K562 (cell line): ENCODE measurements at regions not wholly inside any gene's neighbourhood (a gene's known extent, or its start where the extent isn't known, plus 50 kb on each side); places are given as distances from the start of the nearest gene placed in this dataset.

ENCODE experiments used
- ATAC-seq: fragments of 200-7000 bp; cut with Tn5 transposase; 3 replicates; pipeline ENCODE4 v1.9.1; 2020; ENCODE audit warnings: moderate library complexity
- BruUV-seq: library from RNA; stranded (reverse); fragments of 400-500 nt; replicated peaks from 2 replicates; lab custom pipeline; 2021; lab: Mats Ljungman, UMichigan
- CTCF ChIA-PET: fragments of 300-600 bp; formaldehyde crosslinking; extraction: SDS; loops from one replicate; lab custom pipeline; 2021; ENCODE audit warnings: low intra/inter-chr PET ratio; lab: Yijun Ruan, JAX
- POLR2A ChIA-PET: fragments of 300-600, 350-650 bp; sonication (Branson Sonifier 250); formaldehyde crosslinking; extraction: SDS; loops from one replicate; lab custom pipeline; 2021; ENCODE audit warnings: antibody characterized with exemption, inconsistent platforms; lab: Yijun Ruan, JAX
- DNase-seq, 4 experiments: peaks; one replicate each; pipeline versions ENCODE4 v3.0.0 to v3.0.0-alpha.2; 2011 to 2018; ENCODE audit warnings: low spot score in 3 of 4, mixed read lengths in 3 of 4; ENCODE audit errors: extremely low read depth in 1 of 4
- FAIRE-seq: peaks from 2 replicates; lab custom pipeline; 2011; peaks lifted over from hg19 to GRCh38; lab: Jason Lieb, UNC
- H2AFZ ChIP-seq: 2 replicates; pipeline ENCODE4 v1.6.0; 2011; ENCODE audit warnings: low read depth, low read length, control low read depth, inconsistent platforms
- H3K27ac ChIP-seq: fragments of 200-600 bp; 3 replicates; pipeline ENCODE4 v1.8.0; 2011; ENCODE audit warnings: low read depth, mild to moderate bottlenecking, control low read depth, inconsistent platforms, low read length, moderate library complexity, mixed read lengths; ENCODE audit errors: extremely low read depth
- H3K27me3 ChIP-seq, 2 experiments: fragments of 300-600 bp in 1 of 2; 2 replicates in 1 of 2; 3 replicates in 1 of 2; pipeline versions ENCODE4 v1.6.0 to v1.8.0; 2011; ENCODE audit warnings: inconsistent platforms in 2 of 2, low read length in 2 of 2, mild to moderate bottlenecking in 1 of 2, mixed read lengths in 1 of 2, moderate library complexity in 1 of 2; ENCODE audit not compliant: control insufficient read depth in 2 of 2, insufficient read depth in 2 of 2
- H3K36me3 ChIP-seq: fragments of 300-600 bp; 3 replicates; pipeline ENCODE4 v1.8.0; 2011; ENCODE audit warnings: mild to moderate bottlenecking, low read length, inconsistent platforms; ENCODE audit not compliant: control insufficient read depth, insufficient read depth
- H3K4me1 ChIP-seq, 2 experiments: fragments of 200-600 bp in 1 of 2; replicated peaks in 1 of 2; 2 replicates in 1 of 2; 3 replicates in 1 of 2; pipeline versions ENCODE4 v1.5.1 to v1.8.0; 2011; ENCODE audit warnings: inconsistent platforms in 2 of 2, low read length in 2 of 2, mild to moderate bottlenecking in 1 of 2, mixed read lengths in 1 of 2, moderate library complexity in 1 of 2; ENCODE audit not compliant: control insufficient read depth in 2 of 2, insufficient read depth in 2 of 2
- H3K4me2 ChIP-seq: 2 replicates; pipeline ENCODE4 v1.6.1; 2011; ENCODE audit warnings: low read length, control low read depth, inconsistent platforms, mixed read lengths; ENCODE audit not compliant: insufficient read depth
- H3K4me3 ChIP-seq: fragments of 200-600 bp; sonication (generic), shearing (Covaris generic); 2 replicates; pipeline ENCODE4 v1.5.1; 2016; ENCODE audit warnings: control low read depth, inconsistent platforms
- H3K79me2 ChIP-seq: fragments of 200-600 bp; 3 replicates; pipeline ENCODE4 v1.8.0; 2011; ENCODE audit warnings: low read length, inconsistent platforms; ENCODE audit not compliant: control insufficient read depth, insufficient read depth
- H3K9ac ChIP-seq, 2 experiments: 2 replicates each; pipeline versions ENCODE4 v1.6.0 to v1.6.1; 2011; ENCODE audit warnings: low read depth in 2 of 2, low read length in 2 of 2, control low read depth in 1 of 2, inconsistent platforms in 1 of 2, mild to moderate bottlenecking in 1 of 2, mixed read lengths in 1 of 2; ENCODE audit not compliant: insufficient read depth in 1 of 2
- H3K9me1 ChIP-seq: one replicate; pipeline ENCODE4 v1.6.0; 2011; ENCODE audit warnings: inconsistent platforms, mild to moderate bottlenecking, low read length, moderate library complexity; ENCODE audit not compliant: control insufficient read depth, insufficient read depth
- H3K9me3 ChIP-seq: replicated peaks from 2 replicates; pipeline ENCODE4 v1.5.1; 2011; ENCODE audit warnings: low read depth, low read length, inconsistent platforms; ENCODE audit not compliant: control insufficient read depth, insufficient read depth
- H4K20me1 ChIP-seq: replicated peaks from 2 replicates; pipeline ENCODE4 v1.6.1; 2011; ENCODE audit warnings: low read length, inconsistent platforms, mixed read lengths; ENCODE audit not compliant: control insufficient read depth, insufficient read depth
- ARID2 ChIP-seq: fragments of 450-650 bp; IDR thresholded peaks from 2 replicates; pipeline ENCODE4 v1.6.1; 2017; ENCODE audit warnings: antibody characterized with exemption, mild to moderate bottlenecking
- CEBPB ChIP-seq: fragments of 450-650 bp; IDR thresholded peaks from 2 replicates; pipeline ENCODE4 v1.6.1; 2016; ENCODE audit warnings: missing genetic modification characterization, missing compliant biosample characterization
- CEBPG ChIP-seq, 3 experiments: fragments of 200-800 bp in 1 of 3; sonication (Bioruptor generic) in 1 of 3; sonication (generic) in 1 of 3; formaldehyde crosslinking in 1 of 3; IDR thresholded peaks in 2 of 3; conservative IDR thresholded peaks in 1 of 3; 2 replicates each; pipeline versions ENCODE4 v1.6.1 to v1.8.0; 2016 to 2022; ENCODE audit warnings: missing compliant biosample characterization in 2 of 3, missing genetic modification characterization in 2 of 3, mild to moderate bottlenecking in 1 of 3, missing genetic modification reagents in 1 of 3
- DDX20 ChIP-seq: fragments of 450-650 bp; IDR thresholded peaks from 2 replicates; pipeline ENCODE4 v1.6.1; 2016; ENCODE audit warnings: missing genetic modification characterization, low read depth, mild to moderate bottlenecking, missing compliant biosample characterization, moderate library complexity
- FOXJ3 ChIP-seq: sonication (generic); formaldehyde crosslinking; IDR thresholded peaks from 2 replicates; pipeline ENCODE4 v1.4.0; 2020; ENCODE audit warnings: mild to moderate bottlenecking, missing genetic modification reagents
- NFIX ChIP-seq: fragments of 250-450 bp; sonication (Bioruptor Pico); IDR thresholded peaks from 2 replicates; pipeline ENCODE4 v1.4.0; 2020; ENCODE audit warnings: low read depth, mild to moderate bottlenecking, moderate library complexity
- NR2C2 ChIP-seq, 2 experiments: fragments of 200-800 bp in 1 of 2; sonication (Bioruptor generic) in 1 of 2; sonication (generic) in 1 of 2; formaldehyde crosslinking in 1 of 2; IDR thresholded peaks; 2 replicates each; pipeline versions ENCODE4 v1.6.1 to v1.8.0; 2016 to 2022; ENCODE audit warnings: mild to moderate bottlenecking in 1 of 2, missing compliant biosample characterization in 1 of 2, missing genetic modification characterization in 1 of 2, missing genetic modification reagents in 1 of 2
- PHB ChIP-seq: fragments of 250-450 bp; sonication (Bioruptor Pico); IDR thresholded peaks from 2 replicates; pipeline ENCODE4 v1.5.0; 2021
- SIRT6 ChIP-seq: IDR thresholded peaks from one replicate; pipeline ENCODE4 v1.6.1; 2012; ENCODE audit warnings: low read depth, mild to moderate bottlenecking, control low read depth, inconsistent platforms, low read length, moderate library complexity
- SMARCB1 ChIP-seq: IDR thresholded peaks from 2 replicates; pipeline ENCODE4 v1.6.1; 2011; ENCODE audit warnings: improper control_type of control experiment, low read depth; ENCODE audit not compliant: insufficient read length
- TEAD4 ChIP-seq, 2 experiments: sonication (generic) in 1 of 2; formaldehyde crosslinking in 1 of 2; IDR thresholded peaks; 2 replicates each; pipeline versions ENCODE4 v1.6.1 to v1.8.0; 2012 to 2022; ENCODE audit warnings: borderline replicate concordance in 1 of 2, inconsistent platforms in 1 of 2, low read length in 1 of 2, mild to moderate bottlenecking in 1 of 2, missing genetic modification reagents in 1 of 2
- ZNF274 ChIP-seq: IDR thresholded peaks from 2 replicates; pipeline ENCODE4 v1.6.1; 2011; ENCODE audit warnings: low read depth, mild to moderate bottlenecking, low read length, moderate library complexity, borderline replicate concordance
- ZNF707 ChIP-seq: fragments of 250-450 bp; sonication (Bioruptor Pico); conservative IDR thresholded peaks from 2 replicates; pipeline ENCODE4 v1.8.0; 2022; ENCODE audit warnings: inconsistent platforms, mild to moderate bottlenecking, moderate library complexity
- WGBS: fragments of 100-300 bp; shearing (Covaris generic); methylation state at CpG from one replicate; pipeline ENCODE4 v1.1.6; 2016; ENCODE audit warnings: low coverage, mixed read lengths; ENCODE audit not compliant: insufficient coverage; ENCODE audit errors: missing lambda C conversion rate; 5-methylcytosine and 5-hydroxymethylcytosine counted together
- in situ Hi-C: fragments of 300-500 bp; cut with MboI; formaldehyde crosslinking; loops from 4 replicates; pipeline ENCODE4 v1.15.0; 2018; ENCODE audit warnings: inconsistent platforms, mixed read lengths
- intact Hi-C: fragments of 100-400 bp; cut with micrococcal nuclease; formaldehyde crosslinking; loops from 2 replicates; pipeline ENCODE4 v1.14.2; 2022
- TF ChIP-seq, protein P1 (sequence below): fragments of 450-650 bp; IDR thresholded peaks from 2 replicates; pipeline ENCODE4 v1.6.1; 2016; ENCODE audit warnings: low read depth, mild to moderate bottlenecking, moderate library complexity

DNA sequence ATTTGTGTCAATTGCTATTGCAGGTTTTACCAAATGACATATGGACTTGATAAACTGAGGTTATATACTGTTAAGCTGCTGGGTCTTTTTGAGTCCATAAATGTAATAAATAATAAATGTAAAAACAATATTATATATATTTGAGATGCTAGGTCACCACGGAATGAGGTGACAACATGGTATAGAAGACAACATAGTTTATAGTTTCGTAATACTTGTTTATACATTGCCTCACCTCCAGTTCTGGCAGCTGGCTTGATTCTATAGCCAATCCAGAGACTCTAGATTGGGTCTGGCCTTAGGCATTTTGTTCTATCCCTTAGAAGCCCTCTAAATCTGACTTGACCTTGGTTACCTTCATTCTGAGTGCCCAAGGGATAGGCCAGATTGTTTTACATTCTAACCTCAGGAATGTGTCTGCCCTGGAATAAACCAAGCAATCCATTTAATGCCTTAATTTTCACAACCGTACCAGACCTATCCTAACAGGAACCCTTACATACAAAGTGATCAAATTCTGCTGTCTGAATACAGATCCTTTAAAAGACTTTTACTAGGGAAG, 61.5 kb upstream of the STXBP5 start:
- CTCF ChIA-PET, result no interaction called here
- WGBS, result 65% methylated on average over 3 of the region's 3 CpGs
- TF ChIP-seq CEBPG (CRISPR knock-in tag; IDR thresholded peaks at IDR 0.05) (no peak), CEBPG (tag; conservative IDR thresholded peaks at IDR 0.05 in 1 of 2, IDR thresholded peaks at IDR 0.05 in 1 of 2) (peak; percentile 52 to 63), CEBPB (tag) (peak; percentile 85), ZNF274 (no peak), ARID2 (no peak)
- TF ChIP-seq, all 486 proteins: peak for 2
- Histone ChIP-seq H3K9me3 (no peaks in the 10 kb centered on the region), H3K79me2 (no peaks in the 10 kb centered on the region), H3K27me3 (no peaks in the 10 kb centered on the region), H2AFZ (no peak overlapping the region), H3K4me3 (no peak overlapping the region), H3K27ac (no peak overlapping the region), H4K20me1 (no peaks in the 10 kb centered on the region), H3K4me1 (peaks cover 0 to 10% of the 10 kb centered on the region in 2 experiments; a peak in 1 of 5 replicates), H3K9me1 (no peaks in the 10 kb centered on the region), H3K9ac (no peak overlapping the region), H3K4me2 (no peak overlapping the region), H3K36me3 (no peaks in the 10 kb centered on the region)
- no peak for DNase-seq
- ATAC-seq, result no peak
- intact Hi-C loops (no loop called here), in situ Hi-C loops (no loop called here)
- no peak for FAIRE-seq
- no TSS peak for BruUV-seq
- POLR2A ChIA-PET, result interaction anchor here (0.6 kb wide), 1 partner anchor 29 kb away, joined by 3 read pairs; no protein-coding TSS in a partner anchor

DNA sequence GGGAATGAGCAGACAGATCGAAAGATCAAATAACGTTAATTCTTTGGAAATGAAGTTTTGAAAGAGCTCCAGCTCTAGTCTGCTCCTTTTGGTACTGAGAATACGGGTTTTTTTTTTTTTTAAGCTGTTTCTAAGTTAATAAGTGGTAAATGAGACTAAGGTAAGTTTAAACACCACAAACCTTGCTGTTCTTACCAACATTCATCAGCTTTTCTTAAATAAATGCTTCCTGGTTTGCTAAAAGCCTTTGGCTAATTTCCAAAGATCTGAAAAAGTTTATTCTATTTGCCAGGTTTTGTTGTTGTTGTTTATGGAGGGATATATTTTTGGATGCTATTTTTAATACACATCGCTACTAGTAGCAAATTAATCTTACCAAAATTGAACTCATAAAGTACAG, 55.1 kb upstream of the STXBP5 start:
- no TSS peak for BruUV-seq
- Histone ChIP-seq H3K9me1 (no peaks in the 10 kb centered on the region), H2AFZ (no peak overlapping the region; the same call in 1 of the 2 replicates), H3K27me3 (no peaks in the 10 kb centered on the region), H3K36me3 (no peaks in the 10 kb centered on the region), H4K20me1 (no peaks in the 10 kb centered on the region), H3K4me1 (no peaks in the 10 kb centered on the region), H3K79me2 (no peaks in the 10 kb centered on the region), H3K4me2 (no peak overlapping the region), H3K9me3 (no peaks in the 10 kb centered on the region), H3K27ac (no peak overlapping the region), H3K4me3 (no peak overlapping the region), H3K9ac (no peak overlapping the region)
- in situ Hi-C loops (no loop called here), intact Hi-C loops (no loop called here)
- WGBS, result 56% methylated on average over 4 of the region's 4 CpGs
- DNase-seq, result no peak
- ATAC-seq, result no peak
- ChIA-PET CTCF (no interaction called here), POLR2A (interaction anchor here (0.6 to 1.2 kb wide), 6 partner anchors 9 to 250 kb away, joined by 3 to 4 read pairs (median 3); no protein-coding TSS in a partner anchor)
- FAIRE-seq, result peak; percentile 15
- TF ChIP-seq NFIX (no peak), ZNF707 (no peak), TEAD4 (IDR thresholded peaks at IDR 0.05; ENCODE audit: low read length) (no peak), TEAD4 (CRISPR knock-in tag; IDR thresholded peaks at IDR 0.05; ENCODE audit: borderline replicate concordance) (no peak), NR2C2 (CRISPR knock-in tag; IDR thresholded peaks at IDR 0.05) (no peak), NR2C2 (tag; IDR thresholded peaks at IDR 0.05) (no peak), SIRT6 (no peak), DDX20 (tag) (no peak), FOXJ3 (no peak), SMARCB1 (no peak), PHB (CRISPR knock-in tag) (no peak)
- TF ChIP-seq, protein P1, sequence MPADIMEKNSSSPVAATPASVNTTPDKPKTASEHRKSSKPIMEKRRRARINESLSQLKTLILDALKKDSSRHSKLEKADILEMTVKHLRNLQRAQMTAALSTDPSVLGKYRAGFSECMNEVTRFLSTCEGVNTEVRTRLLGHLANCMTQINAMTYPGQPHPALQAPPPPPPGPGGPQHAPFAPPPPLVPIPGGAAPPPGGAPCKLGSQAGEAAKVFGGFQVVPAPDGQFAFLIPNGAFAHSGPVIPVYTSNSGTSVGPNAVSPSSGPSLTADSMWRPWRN, result no peak
